OCI-LY7 (cell line): ENCODE measurements at regions not wholly inside any gene's neighbourhood (a gene's known extent, or its start where the extent isn't known, plus 50 kb on each side); places are given as distances from the start of the nearest gene placed in this dataset.

ENCODE experiments used
- EZH2phosphoT487 ChIP-seq: fragments of 200-600 bp; sonication (generic); IDR thresholded peaks from 2 replicates; pipeline ENCODE4 v1.6.1; 2018; ENCODE audit warnings: low read depth, borderline replicate concordance, mild to moderate bottlenecking, mixed run types, antibody characterized with exemption, low read length, moderate library complexity, mixed read lengths
- TF ChIP-seq, protein P1 (sequence below): fragments of 200-600 bp; sonication (generic); conservative IDR thresholded peaks from 2 replicates; pipeline ENCODE4 v1.5.1; 2014; ENCODE audit warnings: mild to moderate bottlenecking, antibody characterized with exemption, low read length, moderate library complexity, mixed read lengths

DNA sequence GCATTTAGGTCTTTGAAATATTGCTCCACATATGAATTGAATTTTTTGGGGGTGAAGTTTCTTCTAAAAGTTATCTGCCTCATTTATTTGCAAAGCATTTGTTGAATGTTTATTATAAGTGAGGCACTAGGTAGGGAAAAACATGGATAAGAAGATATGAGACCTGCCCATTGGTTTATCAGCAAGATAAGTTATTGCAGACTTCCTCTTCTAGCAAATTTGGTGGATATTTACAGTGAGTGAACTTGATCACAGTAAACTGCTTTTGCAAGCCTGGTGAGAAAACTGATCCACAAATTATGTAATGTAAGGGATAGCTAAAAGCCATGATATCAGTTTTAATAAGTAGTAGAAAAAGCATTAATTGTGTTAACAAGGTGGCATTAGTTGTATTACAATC is 364.8 kb downstream of the SOCS6 start:
- TF ChIP-seq, protein P1, sequence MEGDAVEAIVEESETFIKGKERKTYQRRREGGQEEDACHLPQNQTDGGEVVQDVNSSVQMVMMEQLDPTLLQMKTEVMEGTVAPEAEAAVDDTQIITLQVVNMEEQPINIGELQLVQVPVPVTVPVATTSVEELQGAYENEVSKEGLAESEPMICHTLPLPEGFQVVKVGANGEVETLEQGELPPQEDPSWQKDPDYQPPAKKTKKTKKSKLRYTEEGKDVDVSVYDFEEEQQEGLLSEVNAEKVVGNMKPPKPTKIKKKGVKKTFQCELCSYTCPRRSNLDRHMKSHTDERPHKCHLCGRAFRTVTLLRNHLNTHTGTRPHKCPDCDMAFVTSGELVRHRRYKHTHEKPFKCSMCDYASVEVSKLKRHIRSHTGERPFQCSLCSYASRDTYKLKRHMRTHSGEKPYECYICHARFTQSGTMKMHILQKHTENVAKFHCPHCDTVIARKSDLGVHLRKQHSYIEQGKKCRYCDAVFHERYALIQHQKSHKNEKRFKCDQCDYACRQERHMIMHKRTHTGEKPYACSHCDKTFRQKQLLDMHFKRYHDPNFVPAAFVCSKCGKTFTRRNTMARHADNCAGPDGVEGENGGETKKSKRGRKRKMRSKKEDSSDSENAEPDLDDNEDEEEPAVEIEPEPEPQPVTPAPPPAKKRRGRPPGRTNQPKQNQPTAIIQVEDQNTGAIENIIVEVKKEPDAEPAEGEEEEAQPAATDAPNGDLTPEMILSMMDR: no peak
- no peak for TF ChIP-seq EZH2phosphoT487
